Stimulated activated CD4-positive, alpha-beta T cell treated with anti-CD3 and anti-CD28 coated beads, Interleukin-12 subunit alpha, Interleukin-12 subunit beta, amount 100 ng/mL, for 24 hours (primary cell): ENCODE measurements at regions not wholly inside any gene's neighbourhood (a gene's known extent, or its start where the extent isn't known, plus 50 kb on each side); places are given as distances from the start of the nearest gene placed in this dataset.
"Not testable (repeated sequence)": the region's sequence is repeated elsewhere in the genome, so short reads cannot be mapped to it uniquely, and the experiment has no call there.

ENCODE experiments used
- DNase-seq, 2 experiments: peaks; one replicate each; pipeline ENCODE4 v3.0.0-alpha.2; 2020; ENCODE audit warnings: low read depth in 2 of 2

DNA sequence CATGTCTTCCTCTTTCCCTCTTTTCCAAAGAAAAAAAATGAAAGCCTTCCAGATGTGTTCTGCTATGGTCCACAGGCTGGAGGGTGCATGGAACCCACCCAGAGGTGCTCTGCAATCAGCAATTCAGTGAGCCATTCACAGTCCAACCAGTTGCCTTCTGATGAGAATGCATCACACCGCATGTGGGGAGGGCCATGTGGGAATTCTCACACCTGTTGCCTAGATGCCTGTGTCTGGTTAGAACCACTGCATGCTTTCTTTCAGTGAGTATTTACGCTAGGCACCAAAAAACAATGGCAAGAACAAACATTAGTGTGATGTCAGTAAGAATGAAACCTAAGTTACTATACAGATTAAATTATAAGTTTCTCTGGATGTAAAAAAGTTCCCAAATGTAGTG is 311.6 kb upstream of the CDYL start:
- no peak for DNase-seq

DNA sequence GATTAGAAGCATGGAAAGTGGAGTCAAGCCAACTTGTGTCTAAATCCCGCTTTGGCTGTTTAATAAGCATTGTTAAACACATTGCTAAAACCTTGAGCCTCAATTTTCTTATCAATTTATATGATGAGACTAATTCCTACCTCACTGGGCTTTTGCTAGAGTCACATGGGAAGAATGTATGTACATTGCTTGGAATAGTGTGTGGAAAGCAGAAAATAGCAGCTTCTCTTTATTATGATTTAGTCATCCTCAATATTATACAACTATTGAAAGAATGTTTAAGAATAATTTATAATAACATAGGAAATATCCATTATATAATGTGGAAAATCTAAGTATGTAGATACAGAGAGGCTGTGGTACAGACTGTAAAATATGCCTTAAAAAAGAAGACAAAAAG is 313.0 kb upstream of the CDYL start:
- no peak for DNase-seq

DNA sequence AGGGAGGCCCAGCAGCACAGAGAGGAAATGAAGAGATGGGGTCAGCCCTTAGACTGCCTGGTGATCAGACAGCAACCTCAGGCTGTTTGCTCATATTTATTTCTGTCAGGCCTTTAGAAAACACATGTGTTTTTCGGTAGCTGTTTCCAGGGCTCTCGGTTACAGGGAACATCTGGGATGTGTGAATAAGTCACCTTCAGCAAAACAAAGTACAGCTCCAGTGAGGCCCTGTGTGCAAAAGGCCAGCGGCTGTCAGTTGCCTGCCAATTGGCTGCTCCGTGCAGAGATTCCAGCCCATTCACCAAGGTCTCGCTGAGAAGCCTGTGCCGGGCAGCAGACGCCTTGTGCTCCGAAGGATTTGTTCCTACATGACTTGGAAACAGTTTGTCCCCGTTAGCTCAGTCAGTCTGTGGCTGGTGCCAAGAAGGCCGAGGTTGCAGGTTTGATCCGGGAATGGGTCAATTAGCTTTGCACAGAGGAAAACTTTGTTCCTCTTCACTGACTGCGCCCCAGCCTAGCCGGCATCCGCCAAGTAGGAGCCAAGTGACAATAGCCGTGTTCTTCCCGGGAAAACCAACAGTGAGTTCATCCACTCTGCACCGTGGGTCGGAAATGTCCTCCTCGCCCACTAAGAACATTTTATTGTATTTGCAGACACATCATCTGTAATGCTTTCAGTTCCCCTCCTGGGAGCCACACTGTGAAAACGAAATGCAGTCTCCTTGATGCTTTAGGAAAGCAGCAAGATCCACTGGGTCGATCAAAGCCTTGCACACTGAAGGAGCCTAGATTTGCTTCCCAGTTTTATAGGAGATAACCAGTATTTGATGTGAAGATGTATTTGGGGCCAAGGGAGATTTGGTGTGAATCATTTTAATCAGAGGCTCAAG is 315.4 kb upstream of the CDYL start:
- DNase-seq, result no peak

DNA sequence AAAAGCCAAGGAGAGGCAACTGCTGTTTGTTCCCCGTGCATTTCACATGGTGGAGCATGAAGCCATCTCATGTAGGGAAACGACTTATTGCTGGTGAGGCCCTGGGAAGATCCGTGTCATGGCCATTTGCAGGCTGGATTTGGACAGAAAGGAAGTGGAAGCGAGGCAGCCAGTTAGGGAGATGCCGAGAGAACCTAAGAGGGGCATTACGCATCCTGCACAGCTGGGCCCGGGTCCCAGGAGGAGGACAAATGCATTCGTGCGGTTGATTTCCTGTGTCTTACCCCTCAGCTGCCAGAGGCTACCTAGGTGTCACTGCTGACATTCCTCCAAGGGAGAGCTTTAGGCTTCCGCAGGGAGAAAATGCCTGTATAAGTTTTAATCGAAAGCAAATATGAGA is 316.2 kb upstream of the CDYL start:
- DNase-seq, result no peak

DNA sequence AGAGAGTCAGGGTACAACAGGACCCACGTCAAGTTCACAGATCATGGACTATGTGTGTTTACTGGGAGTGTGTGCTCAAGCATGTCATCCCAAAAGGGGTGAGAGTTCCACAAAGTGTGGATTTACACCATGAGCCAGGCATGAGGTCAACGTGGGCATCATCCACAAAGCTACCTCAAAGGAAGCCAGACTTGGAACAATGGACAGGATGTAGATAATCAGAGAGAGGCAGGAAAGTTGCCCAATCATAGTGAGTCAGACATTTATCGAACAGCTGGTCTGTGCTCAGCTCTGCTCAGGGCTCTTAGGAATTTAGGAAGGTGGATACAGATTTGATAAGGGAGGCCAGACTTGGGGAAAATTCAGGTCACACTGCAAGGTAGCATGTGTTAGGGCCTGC is 317.2 kb upstream of the CDYL start:
- DNase-seq, result no peak

DNA sequence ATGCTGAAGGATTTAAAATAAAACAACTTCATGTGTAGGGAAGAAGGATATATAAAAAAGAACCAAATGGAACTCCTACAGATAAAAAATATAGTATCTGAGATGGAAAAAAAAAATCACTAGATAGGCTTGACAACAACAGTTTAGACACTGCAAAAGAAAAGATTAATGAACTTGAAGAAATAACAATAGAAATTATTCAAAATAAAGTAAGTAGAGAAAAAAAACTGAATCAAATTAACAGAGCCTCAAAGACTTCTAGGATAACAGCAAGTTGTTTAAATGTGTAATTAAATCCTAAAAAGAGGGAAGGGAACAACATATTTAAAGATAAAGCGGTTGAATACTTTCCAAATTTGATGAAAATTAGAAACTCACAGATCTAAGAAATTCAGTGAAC is 316.3 kb upstream of the ECI2 start:
- DNase-seq, result no peak

DNA sequence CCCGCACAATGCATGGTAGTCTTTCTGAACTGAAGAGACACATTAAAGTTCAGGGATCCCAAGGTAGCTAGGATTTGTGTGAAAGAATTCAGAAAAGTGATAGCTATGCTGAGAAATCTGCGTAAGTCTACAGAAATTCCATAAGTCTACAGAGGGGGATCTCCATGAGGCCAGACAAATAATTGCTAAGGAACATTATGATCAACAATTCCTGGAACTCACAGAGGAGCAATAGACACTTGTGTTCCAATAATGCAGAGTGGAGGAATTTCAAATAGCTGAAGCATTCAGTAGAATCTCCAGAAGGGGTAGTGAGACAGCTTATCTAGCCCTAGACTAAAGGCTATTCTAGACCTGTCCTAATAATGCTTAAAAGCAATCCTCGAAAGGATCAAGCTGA is 315.7 kb upstream of the ECI2 start:
- DNase-seq, result no peak

DNA sequence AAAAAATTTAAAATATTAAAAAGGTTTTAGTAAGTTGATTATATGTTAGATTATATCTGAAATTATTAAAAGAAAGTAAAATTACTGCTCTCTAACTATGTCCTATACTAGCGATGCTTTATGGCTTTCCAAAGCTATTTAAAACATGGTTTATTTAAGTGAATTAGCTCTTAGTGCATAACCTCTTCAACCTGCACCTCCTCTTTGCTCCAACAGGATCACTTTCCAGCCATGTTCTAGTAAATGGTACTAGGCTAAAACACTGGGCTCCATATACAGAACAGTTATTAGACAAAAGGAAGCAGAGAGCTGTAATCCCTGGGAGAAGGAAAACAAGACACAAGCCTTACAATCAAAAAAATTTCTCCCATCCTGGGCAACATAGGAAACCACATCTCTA is 314.9 kb upstream of the ECI2 start:
- no peak for DNase-seq

DNA sequence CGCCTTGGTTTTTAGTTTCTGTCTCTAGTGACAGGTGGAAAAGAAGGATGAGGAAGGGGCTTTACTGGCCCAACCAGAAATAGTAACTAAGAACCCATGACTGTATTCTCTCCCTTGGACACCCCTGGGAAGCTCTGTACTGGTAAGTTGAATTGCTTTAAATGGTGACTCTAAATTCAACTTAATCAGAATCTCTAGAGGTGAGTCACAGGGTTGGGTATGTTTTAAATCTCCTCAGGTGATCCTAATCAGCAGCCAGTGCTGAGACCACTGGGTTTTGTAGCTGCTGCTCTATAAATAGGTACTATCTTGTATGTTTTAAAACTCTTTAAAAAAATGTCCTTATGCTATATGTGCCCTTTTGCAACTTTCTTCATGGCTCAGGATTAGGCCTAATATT is 314.0 kb upstream of the ECI2 start:
- no peak for DNase-seq

DNA sequence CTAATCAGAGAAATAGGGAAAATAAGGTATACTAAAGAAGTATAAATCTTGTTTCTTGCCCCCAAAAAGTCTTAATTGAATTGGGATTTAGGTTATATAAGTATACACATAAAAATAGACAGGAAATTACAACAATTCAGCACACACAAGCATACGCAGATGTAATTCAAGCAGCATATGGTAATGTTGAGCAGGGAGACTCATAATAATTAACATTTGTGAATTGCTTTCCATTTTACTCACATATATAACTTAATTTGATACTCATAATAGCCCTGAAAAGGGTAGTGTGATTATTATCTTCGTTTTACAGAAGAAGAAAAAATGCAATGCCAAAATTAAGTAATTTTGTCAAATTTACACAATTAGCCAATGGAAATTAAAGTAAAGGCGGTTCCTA is 313.5 kb upstream of the ECI2 start:
- DNase-seq, result no peak

DNA sequence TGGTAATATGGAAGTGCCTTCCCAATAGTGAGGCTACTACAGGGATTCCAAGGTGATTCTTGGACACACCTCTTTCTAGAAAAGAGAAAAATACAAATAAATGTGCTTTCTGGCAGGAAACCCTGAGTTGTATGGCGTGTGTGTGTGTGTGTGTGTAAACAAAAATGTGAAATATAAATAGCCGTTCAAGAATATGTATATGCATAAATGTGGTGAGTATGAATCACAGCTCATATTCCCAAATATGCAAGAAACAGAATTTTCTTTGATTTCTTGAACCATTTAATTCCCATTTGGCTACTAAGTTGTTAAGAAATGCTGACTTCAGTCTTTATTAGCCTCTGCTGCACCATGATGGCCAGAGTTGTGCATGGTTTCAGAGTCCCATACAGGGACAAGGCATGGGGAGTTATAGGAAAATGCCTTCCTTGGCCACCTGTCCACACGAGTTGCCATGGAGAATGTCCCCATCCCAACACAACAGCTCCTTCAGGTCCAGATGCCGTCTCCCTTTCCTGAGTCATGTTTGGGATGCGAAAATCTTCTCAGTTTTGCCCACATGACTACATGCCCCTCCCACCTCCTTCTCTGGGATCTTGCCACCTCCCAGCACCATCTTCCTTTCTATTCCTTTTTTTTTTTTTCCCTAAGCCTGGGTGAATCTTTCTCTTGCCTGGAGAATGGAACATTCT is 312.4 kb upstream of the ECI2 start:
- DNase-seq, result no peak

DNA sequence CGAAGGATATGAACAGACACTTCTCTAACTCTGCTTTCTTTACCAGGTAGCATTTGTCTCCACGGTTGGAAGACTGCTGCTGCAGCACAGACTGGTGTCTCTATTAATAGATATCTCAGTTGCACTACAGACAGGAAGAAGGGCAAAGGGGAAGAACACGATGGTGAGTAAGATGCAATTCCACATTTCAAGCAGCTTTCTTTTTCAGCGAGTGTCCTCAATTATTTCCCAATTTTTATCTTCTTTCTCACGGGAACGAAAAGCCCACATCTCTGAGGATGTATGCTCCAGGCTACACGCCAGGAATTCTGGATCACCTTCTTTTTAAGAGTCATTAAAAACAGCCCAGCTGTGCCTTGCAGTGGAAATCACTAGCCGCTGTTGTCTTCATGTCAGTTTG is 311.6 kb upstream of the ECI2 start:
- DNase-seq, result no peak

DNA sequence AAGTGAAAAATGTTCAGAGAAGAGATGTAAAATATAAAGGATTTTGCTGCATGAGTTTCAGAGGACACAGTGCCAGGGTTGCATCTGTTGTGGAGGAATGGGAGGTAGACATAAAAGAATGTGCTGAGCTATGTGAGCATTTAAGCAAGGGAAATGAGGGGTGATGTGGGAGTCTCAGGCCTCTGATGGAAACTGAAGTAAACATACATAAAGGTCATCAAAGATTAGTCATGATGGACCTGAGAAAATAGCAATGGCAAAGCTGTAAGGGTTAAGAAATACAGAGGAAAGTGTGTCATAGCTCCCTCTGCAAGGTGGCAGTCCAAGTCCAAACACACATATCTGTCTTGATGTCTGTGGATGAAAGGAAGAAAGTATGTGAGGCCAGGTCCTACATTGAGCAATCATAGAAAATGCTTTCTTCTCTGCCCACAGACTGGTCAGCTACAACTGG is 306.6 kb upstream of the ECI2 start:
- DNase-seq, result no peak

DNA sequence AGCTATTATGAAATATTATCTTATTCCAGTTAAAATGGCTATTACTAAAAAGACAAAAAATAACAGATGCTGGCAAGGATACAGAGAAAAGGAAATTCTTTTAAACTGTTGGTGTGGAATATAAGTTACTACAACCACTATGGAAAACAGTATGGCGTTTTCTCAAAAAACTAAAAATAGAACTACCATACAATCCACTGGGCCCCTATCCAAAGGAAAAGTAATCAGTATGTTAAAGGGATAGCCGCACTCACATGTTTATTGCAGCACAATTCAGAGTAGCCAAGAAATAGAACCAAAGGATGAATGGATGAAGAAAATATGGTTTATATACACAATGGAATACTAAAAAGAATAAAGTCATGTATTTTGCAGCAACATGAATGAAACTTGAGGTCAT is 303.8 kb upstream of the ECI2 start:
- no peak for DNase-seq

DNA sequence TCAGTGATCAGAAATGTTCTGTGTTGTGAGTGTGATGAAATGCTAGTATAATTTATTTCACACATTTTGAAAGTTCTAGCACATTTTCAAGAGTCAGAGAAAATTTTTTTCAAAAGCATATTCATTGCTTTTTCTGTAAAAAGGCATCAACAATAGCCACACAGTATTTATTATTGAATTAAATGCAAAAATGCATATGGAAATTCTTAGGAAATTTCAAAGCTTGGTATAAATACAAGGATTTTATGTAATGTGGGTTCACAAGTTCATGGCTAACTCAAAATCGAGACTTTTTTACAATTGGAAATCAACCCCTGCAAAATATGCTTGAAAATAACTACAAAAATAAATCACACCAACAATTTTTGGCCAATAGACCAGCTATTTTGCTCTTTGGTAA is 302.0 kb upstream of the ECI2 start:
- DNase-seq, result no peak

DNA sequence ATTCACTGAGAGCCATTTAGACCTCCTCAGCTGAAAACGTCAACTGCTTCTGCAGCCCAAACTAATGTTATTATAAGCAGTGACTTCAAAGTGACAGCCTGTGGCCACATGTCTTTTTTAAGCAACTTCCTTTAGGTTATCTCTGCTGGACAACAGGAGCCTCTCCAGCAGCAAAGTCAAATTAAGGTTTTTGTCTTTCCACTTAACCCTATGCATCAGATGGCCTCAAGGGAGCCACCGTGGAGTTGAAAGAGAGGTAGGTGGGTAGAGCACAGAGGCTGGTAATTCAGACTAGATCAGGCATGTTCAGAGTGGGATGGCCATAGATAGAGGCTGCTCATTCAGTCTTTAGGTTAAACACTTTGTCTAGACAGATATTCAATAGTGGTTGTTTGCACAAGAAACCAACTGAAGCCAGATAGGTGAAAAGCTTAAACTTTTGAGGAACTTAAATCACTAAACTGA is 300.6 kb upstream of the ECI2 start:
- DNase-seq, result no peak

DNA sequence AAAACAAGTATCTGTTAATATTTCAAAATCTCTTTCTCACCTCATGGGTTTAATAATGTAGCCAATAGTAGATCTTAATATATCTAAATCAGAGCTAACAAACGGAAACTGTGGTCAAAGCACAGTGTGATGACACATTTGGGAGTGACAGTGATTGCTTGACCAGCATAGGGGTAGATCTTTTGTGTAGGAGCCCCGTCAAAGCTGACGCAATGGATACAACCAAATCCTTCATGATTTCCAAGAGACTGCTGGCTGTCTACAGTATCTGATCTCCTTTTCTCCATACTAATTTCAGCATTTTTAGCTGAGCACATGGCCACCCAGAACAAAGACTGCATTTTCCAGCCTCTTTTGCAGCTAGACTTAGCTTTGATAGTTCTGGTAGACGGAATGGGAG is 299.3 kb upstream of the ECI2 start:
- DNase-seq, result no peak

DNA sequence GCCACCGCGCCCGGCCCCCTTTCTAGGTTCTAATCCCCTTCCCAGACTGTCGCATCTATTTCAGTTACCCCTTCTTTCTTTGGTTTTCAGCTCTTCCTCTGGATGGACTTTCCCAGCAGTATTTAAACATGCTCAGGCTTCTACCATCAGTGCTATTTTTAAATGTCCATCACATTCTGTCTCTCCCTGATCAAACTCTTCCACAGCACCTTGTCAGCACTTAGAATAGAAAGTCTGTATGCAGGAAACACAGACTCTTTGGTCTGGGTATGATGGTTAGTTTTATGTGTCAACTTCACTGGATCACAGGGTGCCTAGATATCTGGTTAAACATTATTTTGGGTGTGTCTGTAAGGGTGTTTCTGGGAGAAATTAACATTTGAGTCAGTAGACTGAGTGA is 297.8 kb upstream of the ECI2 start:
- DNase-seq, result no peak

DNA sequence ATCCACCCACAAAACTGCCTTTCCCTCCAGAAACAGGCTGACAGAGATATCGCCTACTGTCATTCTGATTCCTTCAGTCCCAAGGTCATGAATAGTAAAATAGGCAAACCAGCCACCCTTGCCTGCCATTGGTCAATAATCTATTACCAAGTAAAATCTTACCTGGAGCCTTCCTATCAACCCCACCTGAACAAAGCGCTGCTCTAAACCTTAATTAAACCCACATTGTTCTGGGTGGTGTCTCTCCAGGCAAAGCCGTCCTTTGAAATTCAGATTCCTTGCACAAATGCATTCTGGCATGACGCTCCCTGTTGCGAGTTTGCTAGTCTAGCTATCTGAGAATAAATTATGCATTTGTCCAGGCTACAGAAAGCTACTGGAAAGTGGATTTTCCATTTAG is 291.6 kb upstream of the ECI2 start:
- no peak for DNase-seq

DNA sequence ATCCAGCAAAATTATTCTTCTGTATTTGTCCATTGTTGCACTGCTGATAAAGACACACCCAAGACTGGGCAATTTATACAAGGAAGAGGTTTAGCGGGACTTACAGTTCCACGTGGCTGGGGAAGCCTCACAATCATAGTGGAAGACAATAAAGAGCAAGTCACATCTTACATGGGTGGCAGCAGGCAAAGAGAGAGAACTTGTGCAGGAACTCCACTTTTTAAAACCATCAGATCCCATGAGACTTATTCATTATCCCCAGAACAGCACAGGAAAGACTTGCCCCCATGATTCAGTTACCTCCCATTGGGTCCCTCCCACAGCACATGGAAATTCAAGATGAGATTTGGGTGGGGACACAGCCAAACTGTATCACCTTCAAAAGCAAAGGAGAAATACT is 286.5 kb upstream of the ECI2 start:
- DNase-seq, result no peak

DNA sequence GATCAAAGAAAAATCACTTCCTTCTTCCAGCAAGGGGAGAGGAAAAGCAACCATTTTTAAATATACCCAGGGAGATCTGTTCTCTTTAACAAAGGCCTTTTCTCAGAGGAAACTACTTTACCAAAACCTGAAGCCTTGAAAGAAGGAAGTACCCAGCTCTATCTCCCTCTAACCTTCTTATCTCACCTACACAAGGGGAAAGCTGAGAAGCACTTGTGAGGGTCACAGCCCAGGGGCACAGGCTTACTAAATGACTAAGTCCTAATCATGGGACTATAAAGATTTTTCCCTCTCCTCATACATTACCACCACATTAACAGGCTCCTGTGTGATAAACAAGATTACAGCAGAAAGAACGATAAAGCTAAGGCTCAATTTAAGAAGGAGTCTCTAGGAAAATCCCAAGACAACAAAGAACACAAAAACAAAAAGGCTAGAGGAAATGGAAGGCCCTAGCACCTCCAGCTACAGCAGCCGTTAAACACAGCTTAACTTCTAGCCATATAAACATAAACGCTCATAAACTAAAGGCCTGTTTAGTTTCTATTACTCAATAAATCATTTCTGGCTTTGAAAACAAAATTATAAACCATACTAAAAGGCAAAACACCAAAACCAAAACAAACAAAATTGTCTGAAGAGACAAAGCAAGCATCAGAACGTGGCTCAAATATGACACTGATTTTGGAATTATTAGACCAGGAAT is 284.9 kb upstream of the ECI2 start:
- no peak for DNase-seq

DNA sequence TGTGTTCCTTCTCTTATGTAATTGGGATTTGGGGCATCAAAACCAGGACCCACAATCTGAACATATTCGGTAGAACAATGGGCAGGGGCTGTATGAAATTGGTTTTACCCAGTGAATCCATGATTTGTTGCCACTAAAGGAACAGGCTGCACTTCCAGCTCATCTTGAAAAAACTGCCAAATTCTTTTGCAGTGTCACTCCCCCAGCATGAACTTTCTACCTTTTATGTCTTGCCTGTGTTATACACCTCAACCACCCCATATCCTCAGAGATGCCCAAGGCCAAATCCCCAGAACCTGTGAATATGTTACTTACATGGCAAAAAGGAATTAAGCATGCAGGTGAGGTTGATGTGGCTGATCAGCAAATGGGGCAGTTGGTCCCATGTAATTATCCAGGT is 280.2 kb upstream of the ECI2 start:
- no peak for DNase-seq

DNA sequence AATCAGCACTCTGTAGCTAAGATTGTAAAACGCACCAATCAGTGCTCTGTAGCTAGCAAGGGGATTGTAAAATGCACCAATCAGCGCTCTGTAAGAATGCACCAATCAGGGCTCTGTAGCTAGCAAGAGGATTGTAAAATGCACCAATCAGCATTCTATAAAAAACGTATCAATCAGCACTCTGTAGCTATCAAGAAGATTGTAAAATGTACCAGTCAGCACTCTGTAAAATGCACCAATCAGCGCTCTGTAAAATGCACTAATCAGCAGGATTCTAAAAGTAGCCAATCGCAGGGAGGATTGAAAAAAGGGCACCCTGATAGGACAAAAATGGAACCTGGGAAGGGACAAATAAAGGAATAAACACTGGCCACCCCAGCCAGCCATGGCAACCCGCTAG is 278.7 kb upstream of the ECI2 start:
- DNase-seq, result not testable (repeated sequence)
